B cell (primary cell): ENCODE measurements at regions not wholly inside any gene's neighbourhood (a gene's known extent, or its start where the extent isn't known, plus 50 kb on each side); places are given as distances from the start of the nearest gene placed in this dataset.

Source experiments
- ATAC-seq: fragments of 200-7000 bp; cut with Tn5 transposase; one replicate; pipeline ENCODE4 v1.10.0; 2021; ENCODE audit warnings: low read depth, mild to moderate bottlenecking, moderate number of reproducible peaks, moderate library complexity
- CTCF ChIA-PET: fragments of 350-600 bp; sonication (Branson Sonifier 250); formaldehyde crosslinking; loops from one replicate; lab custom pipeline; 2021; ENCODE audit warnings: antibody characterized with exemption, inconsistent platforms; lab: Charles Lee
- POLR2A ChIA-PET: fragments of 350-600 bp; sonication (Branson Sonifier 250); formaldehyde crosslinking; loops from one replicate; lab custom pipeline; 2021; ENCODE audit warnings: antibody characterized with exemption; lab: Charles Lee
- DNase-seq: peaks from one replicate; pipeline ENCODE4 v3.0.0; 2013
- H2AFZ ChIP-seq: 2 replicates; pipeline ENCODE4 v1.6.1; 2012; ENCODE audit warnings: mild to moderate bottlenecking, low read depth, low read length; ENCODE audit not compliant: insufficient read depth, poor library complexity, severe bottlenecking
- H3K27ac ChIP-seq, 2 donors: 1 replicate in 1 of 2; 2 replicates in 1 of 2; pipeline ENCODE4 v1.5.1; 2012 to 2013; ENCODE audit warnings: low read length in 2 of 2, mild to moderate bottlenecking in 2 of 2, moderate library complexity in 1 of 2
- H3K27me3 ChIP-seq, 4 experiments: fragments of 200-600 bp in 1 of 4; sonication (generic) in 1 of 4; replicated peaks in 1 of 4; 1 replicate in 2 of 4; 2 replicates in 2 of 4; pipeline versions ENCODE4 v1.6.1 to v1.7.0; 2013 to 2016; ENCODE audit warnings: low read length in 3 of 4, mild to moderate bottlenecking in 2 of 4, mixed read lengths in 1 of 4, moderate library complexity in 1 of 4; ENCODE audit not compliant: insufficient read depth in 4 of 4, control insufficient read depth in 3 of 4; ENCODE audit errors: control extremely low read depth in 1 of 4
- H3K36me3 ChIP-seq, 2 experiments: replicated peaks in 1 of 2; 1 replicate in 1 of 2; 2 replicates in 1 of 2; pipeline versions ENCODE4 v1.6.1 to v1.7.1; 2013; ENCODE audit warnings: low read length in 1 of 2; ENCODE audit not compliant: insufficient read depth in 2 of 2, control insufficient read depth in 1 of 2; ENCODE audit errors: control extremely low read depth in 1 of 2, extremely low read depth in 1 of 2
- H3K4me1 ChIP-seq, 2 donors: fragments of 200-600 bp in 1 of 2; sonication (generic) in 1 of 2; 1 replicate in 1 of 2; 2 replicates in 1 of 2; pipeline versions ENCODE4 v1.5.1 to v1.6.1; 2013 to 2017; ENCODE audit warnings: low read length in 2 of 2; ENCODE audit not compliant: control insufficient read depth in 2 of 2, insufficient read depth in 2 of 2
- H3K4me2 ChIP-seq: replicated peaks from 2 replicates; pipeline ENCODE3; 2012; ENCODE audit warnings: mild to moderate bottlenecking, low read depth, low read length; ENCODE audit not compliant: poor library complexity, severe bottlenecking
- H3K4me3 ChIP-seq, 5 experiments: fragments of 200-600 bp in 1 of 5; sonication (generic) in 1 of 5; 1 replicate in 3 of 5; 2 replicates in 2 of 5; pipeline versions ENCODE4 v1.5.1 to v1.7.0; 2011 to 2016; ENCODE audit warnings: low read length in 4 of 5, mild to moderate bottlenecking in 4 of 5, low read depth in 2 of 5, control low read depth in 1 of 5, moderate library complexity in 1 of 5; ENCODE audit not compliant: insufficient read depth in 1 of 5; ENCODE audit errors: control extremely low read depth in 1 of 5, extremely low read depth in 1 of 5
- H3K79me2 ChIP-seq: fragments of 200-600 bp; sonication (generic); one replicate; pipeline ENCODE4 v1.6.0; 2016; ENCODE audit warnings: low read length; ENCODE audit not compliant: control insufficient read depth, insufficient read depth
- H3K9ac ChIP-seq: fragments of 200-600 bp; sonication (generic); 2 replicates; pipeline ENCODE4 v1.6.1; 2017; ENCODE audit warnings: mild to moderate bottlenecking, low read length, moderate library complexity
- H3K9me3 ChIP-seq, 3 donors: one replicate each; pipeline versions ENCODE4 v1.6.1 to v1.7.1; 2013; ENCODE audit warnings: low read length in 2 of 3; ENCODE audit not compliant: control insufficient read depth in 2 of 3, insufficient read depth in 1 of 3; ENCODE audit errors: control extremely low read depth in 1 of 3
- H4K20me1 ChIP-seq: 2 replicates; pipeline ENCODE4 v1.6.0; 2012; ENCODE audit warnings: mild to moderate bottlenecking, low read length; ENCODE audit not compliant: insufficient read depth, control insufficient read depth, poor library complexity, severe bottlenecking
- H3K27ac Mint-ChIP-seq: one replicate; pipeline ENCODE4 v1.8.0; 2021; ENCODE audit warnings: mixed read lengths
- H3K27me3 Mint-ChIP-seq: one replicate; pipeline ENCODE4 v1.8.0; 2021; ENCODE audit warnings: mixed read lengths
- H3K4me1 Mint-ChIP-seq: one replicate; pipeline ENCODE4 v1.8.0; 2021; ENCODE audit warnings: mixed read lengths
- H3K4me3 Mint-ChIP-seq: one replicate; pipeline ENCODE4 v1.8.0; 2021; ENCODE audit warnings: mixed read lengths
- H3K9me3 Mint-ChIP-seq: one replicate; pipeline ENCODE4 v1.8.0; 2022; ENCODE audit warnings: mixed read lengths; ENCODE audit not compliant: insufficient read depth
- EZH2 ChIP-seq: IDR thresholded peaks from 2 replicates; pipeline ENCODE4 v1.6.1; 2012; ENCODE audit warnings: borderline replicate concordance, low read depth, mild to moderate bottlenecking, moderate library complexity, low read length; ENCODE audit not compliant: insufficient read depth, poor library complexity, severe bottlenecking
- WGBS: methylation state at CpG from one replicate; pipeline ENCODE4 v1.1.5; 2013; ENCODE audit warnings: missing lambda C conversion rate; ENCODE audit not compliant: insufficient coverage; 5-methylcytosine and 5-hydroxymethylcytosine counted together
- intact Hi-C: fragments of 100-400 bp; cut with micrococcal nuclease; formaldehyde crosslinking; loops from one replicate; pipeline ENCODE4 v1.10.0; 2022
- TF ChIP-seq, protein P1 (sequence below): fragments of 200-600 bp; IDR thresholded peaks from one replicate; pipeline ENCODE4 v1.8.0; 2022; ENCODE audit warnings: antibody characterized with exemption, mild to moderate bottlenecking

DNA sequence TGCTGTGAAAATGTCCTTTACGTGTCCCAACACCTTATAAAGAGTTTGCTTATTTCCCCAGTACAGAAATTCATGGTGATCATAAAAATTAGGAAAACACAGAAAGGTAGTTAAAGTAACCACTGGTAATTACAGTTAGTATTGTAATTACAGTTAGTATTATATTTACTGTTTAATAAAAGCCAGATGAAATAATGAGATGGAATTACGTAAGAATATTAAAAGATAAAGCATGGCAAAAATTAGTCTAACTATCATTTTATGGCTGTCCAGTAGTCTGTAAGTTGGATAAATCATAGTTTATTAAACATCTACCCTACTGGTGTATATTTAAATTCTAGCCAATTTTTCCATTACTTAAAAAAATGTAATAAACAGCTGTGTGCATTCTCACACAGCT lies 638.8 kb downstream of the ACTR3B start:
- no peak overlapping the region for H3K4me3 ChIP-seq
- H3K27me3 ChIP-seq, result no peaks in the 10 kb centered on the region
- no peaks in the 10 kb centered on the region for H3K4me1 Mint-ChIP-seq
- H3K4me2 ChIP-seq, result no peak overlapping the region
- no peak overlapping the region for H3K27ac ChIP-seq
- ATAC-seq (no peak), DNase-seq (no peak)
- intact Hi-C loops, result no loop called here
- H3K9ac ChIP-seq, result no peak overlapping the region
- H4K20me1 ChIP-seq, result no peaks in the 10 kb centered on the region
- no peak for TF ChIP-seq EZH2
- TF ChIP-seq, protein P1, sequence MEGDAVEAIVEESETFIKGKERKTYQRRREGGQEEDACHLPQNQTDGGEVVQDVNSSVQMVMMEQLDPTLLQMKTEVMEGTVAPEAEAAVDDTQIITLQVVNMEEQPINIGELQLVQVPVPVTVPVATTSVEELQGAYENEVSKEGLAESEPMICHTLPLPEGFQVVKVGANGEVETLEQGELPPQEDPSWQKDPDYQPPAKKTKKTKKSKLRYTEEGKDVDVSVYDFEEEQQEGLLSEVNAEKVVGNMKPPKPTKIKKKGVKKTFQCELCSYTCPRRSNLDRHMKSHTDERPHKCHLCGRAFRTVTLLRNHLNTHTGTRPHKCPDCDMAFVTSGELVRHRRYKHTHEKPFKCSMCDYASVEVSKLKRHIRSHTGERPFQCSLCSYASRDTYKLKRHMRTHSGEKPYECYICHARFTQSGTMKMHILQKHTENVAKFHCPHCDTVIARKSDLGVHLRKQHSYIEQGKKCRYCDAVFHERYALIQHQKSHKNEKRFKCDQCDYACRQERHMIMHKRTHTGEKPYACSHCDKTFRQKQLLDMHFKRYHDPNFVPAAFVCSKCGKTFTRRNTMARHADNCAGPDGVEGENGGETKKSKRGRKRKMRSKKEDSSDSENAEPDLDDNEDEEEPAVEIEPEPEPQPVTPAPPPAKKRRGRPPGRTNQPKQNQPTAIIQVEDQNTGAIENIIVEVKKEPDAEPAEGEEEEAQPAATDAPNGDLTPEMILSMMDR, result no peak
- H3K27ac Mint-ChIP-seq, result no peak overlapping the region
- ChIA-PET CTCF (no interaction called here), POLR2A (no interaction called here)
- H3K4me1 ChIP-seq, result no peaks in the 10 kb centered on the region
- no peak overlapping the region for H3K4me3 Mint-ChIP-seq
- H3K36me3 ChIP-seq, result no peaks in the 10 kb centered on the region
- no peaks in the 10 kb centered on the region for H3K27me3 Mint-ChIP-seq
- no peaks in the 10 kb centered on the region for H3K79me2 ChIP-seq
- H2AFZ ChIP-seq, result no peak overlapping the region
- H3K9me3 ChIP-seq, result peaks cover 0 to 14% (median 1%) of the 10 kb centered on the region in 3 donors
- peaks cover 14% of the 10 kb centered on the region for H3K9me3 Mint-ChIP-seq
- no CpG with 5 or more reads among the region's 2 CpGs for WGBS

- H3K79me2 ChIP-seq, result no peaks in the 10 kb centered on the region
- WGBS, result 100% methylated on average over 2 of the region's 8 CpGs
These were observed 639.4 kb downstream of the ACTR3B start for GRCh38 chr7:153398789-153399553.

More at GRCh38 chr7:153398789-153399553, 639.4 kb downstream of the ACTR3B start:
- intact Hi-C loops, result no loop called here
- CTCF ChIA-PET, result no interaction called here
- Mint-ChIP-seq H3K4me3 (no peak overlapping the region), H3K27ac (no peak overlapping the region), H3K27me3 (no peaks in the 10 kb centered on the region), H3K9me3 (peaks cover 17% of the 10 kb centered on the region), H3K4me1 (no peaks in the 10 kb centered on the region)
- Histone ChIP-seq H2AFZ (no peak overlapping the region), H4K20me1 (no peaks in the 10 kb centered on the region), H3K27ac (no peak overlapping the region), H3K9me3 (peaks cover 0 to 18% (median 1%) of the 10 kb centered on the region in 3 donors), H3K4me3 (no peak overlapping the region), H3K9ac (no peak overlapping the region), H3K4me2 (no peak overlapping the region), H3K27me3 (no peaks in the 10 kb centered on the region), H3K36me3 (no peaks in the 10 kb centered on the region), H3K4me1 (no peaks in the 10 kb centered on the region)
- no peak for DNase-seq
- no peak for ATAC-seq
- no peak for TF ChIP-seq EZH2
- TF ChIP-seq, protein P1, result no peak
- POLR2A ChIA-PET, result no interaction called here
